HG03139 (cell line): ENCODE measurements at regions not wholly inside any gene's neighbourhood (a gene's known extent, or its start where the extent isn't known, plus 50 kb on each side); places are given as distances from the start of the nearest gene placed in this dataset.

Source experiments
- ATAC-seq: cut with Tn5 transposase; IDR thresholded peaks from one replicate; pipeline ENCODE4 v1.9.1; 2021; ENCODE audit not compliant: unreplicated experiment

GRCh38 chrX:121102101-121102500, 54.7 kb downstream of the GLUD2 start:
- ATAC-seq: no peak

- no peak for ATAC-seq
Observed at GRCh38 chrX:121103381-121103780, 56.0 kb downstream of the GLUD2 start.

GRCh38 chrX:121106484-121107235, 59.2 kb downstream of the GLUD2 start:
- no peak for ATAC-seq

GRCh38 chrX:121109986-121110385, 62.6 kb downstream of the GLUD2 start:
- ATAC-seq: no peak

- no peak for ATAC-seq
Observed at GRCh38 chrX:121110536-121110935, 63.1 kb downstream of the GLUD2 start.

GRCh38 chrX:121114691-121115090, 67.3 kb downstream of the GLUD2 start:
- ATAC-seq: no peak

GRCh38 chrX:121120690-121121605, 73.5 kb downstream of the GLUD2 start:
- no peak for ATAC-seq

- ATAC-seq: no peak
Observed at GRCh38 chrX:121122332-121122731, 74.9 kb downstream of the GLUD2 start.

GRCh38 chrX:121128925-121129877, 81.8 kb downstream of the GLUD2 start:
- ATAC-seq: no peak

GRCh38 chrX:121132675-121133074, 85.3 kb downstream of the GLUD2 start:
- no peak for ATAC-seq

- no peak for ATAC-seq
Observed at GRCh38 chrX:121135488-121136207, 88.2 kb downstream of the GLUD2 start.

- no peak for ATAC-seq
Observed at GRCh38 chrX:121146059-121146628, 98.7 kb downstream of the GLUD2 start.

GRCh38 chrX:121150217-121150616, 102.8 kb downstream of the GLUD2 start:
- no peak for ATAC-seq

GRCh38 chrX:121151293-121151692, 103.9 kb downstream of the GLUD2 start:
- no peak for ATAC-seq

GRCh38 chrX:121154858-121155404, 107.5 kb downstream of the GLUD2 start:
- ATAC-seq: no peak

- ATAC-seq: peak; percentile 62
Observed at GRCh38 chrX:121160987-121161386, 113.6 kb downstream of the GLUD2 start.

- ATAC-seq: peak; percentile 47
Observed at GRCh38 chrX:121161501-121161933, 114.1 kb downstream of the GLUD2 start.

GRCh38 chrX:121163443-121163842, 116.0 kb downstream of the GLUD2 start:
- ATAC-seq: no peak

GRCh38 chrX:121165930-121166359, 118.5 kb downstream of the GLUD2 start:
- no peak for ATAC-seq
